Posterior vena cava (tissue), 2 donors: ENCODE measurements at regions not wholly inside any gene's neighbourhood (a gene's known extent, or its start where the extent isn't known, plus 50 kb on each side); places are given as distances from the start of the nearest gene placed in this dataset.
"Not testable (repeated sequence)": the region's sequence is repeated elsewhere in the genome, so short reads cannot be mapped to it uniquely, and the experiment has no call there.

Experiments used
- DNase-seq: peaks from one replicate; pipeline ENCODE4 v3.0.0-alpha.2; 2020; ENCODE audit warnings: low spot score
- intact Hi-C, 2 donors: fragments of 100-400 bp; cut with DNase I; formaldehyde crosslinking; loops; one replicate each; pipeline versions ENCODE4 v1.14.1 to v1.14.2; 2022 to 2023
- donor health status: DM: yes; HTN: yes; CAD: no.
- donor health status: DM: yes; HTN: yes; CAD: no.

- no peak for DNase-seq
- intact Hi-C loops, result no loop called here
Observed at GRCh38 chr10:3955955-3956617, 171.1 kb upstream of the KLF6 start.

- no peak for DNase-seq
Observed at GRCh38 chr10:3955493-3955892, 170.5 kb upstream of the KLF6 start.

GRCh38 chr10:3954615-3955014 is 169.6 kb upstream of the KLF6 start:
- no peak for DNase-seq
- intact Hi-C loops, result no loop called here

More at GRCh38 chr10:3955493-3955892, 170.5 kb upstream of the KLF6 start:
- intact Hi-C loops, result no loop called here

GRCh38 chr10:3954007-3954406 is 169.0 kb upstream of the KLF6 start:
- intact Hi-C loops, DNase-seq: not testable (repeated sequence)

- intact Hi-C loops, result no loop called here
- no peak for DNase-seq
Observed at GRCh38 chr10:3951993-3952392, 167.0 kb upstream of the KLF6 start.

DNA sequence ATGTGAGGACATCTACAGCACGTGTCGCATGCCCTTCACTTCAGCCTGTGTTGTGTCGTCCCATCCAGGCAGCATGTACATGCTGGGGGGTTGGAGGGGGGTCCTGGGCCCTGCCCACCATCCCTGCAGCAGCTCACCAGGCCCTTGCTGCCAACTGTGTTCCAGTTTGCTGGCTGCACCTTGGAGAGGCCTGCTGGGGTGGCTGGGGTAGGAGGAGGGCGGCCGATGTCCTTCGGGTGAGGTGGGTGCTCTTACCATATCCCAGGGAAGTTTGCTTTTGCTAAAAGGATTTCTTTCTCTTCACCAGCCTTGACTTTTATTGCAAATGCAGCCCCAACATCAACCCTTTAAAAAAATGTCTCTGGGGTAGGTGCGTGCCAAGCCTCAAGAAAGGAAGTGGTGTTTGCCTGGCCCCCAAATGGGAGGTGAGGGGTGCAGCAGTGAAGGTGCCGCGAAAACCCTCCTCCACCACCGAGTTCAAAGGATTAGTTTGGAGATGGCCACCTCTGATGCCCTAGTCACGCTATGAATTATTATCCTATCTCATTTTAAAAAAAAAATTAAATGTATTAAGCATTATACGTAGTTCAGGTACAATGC is 165.8 kb upstream of the KLF6 start:
- DNase-seq, result no peak

DNA sequence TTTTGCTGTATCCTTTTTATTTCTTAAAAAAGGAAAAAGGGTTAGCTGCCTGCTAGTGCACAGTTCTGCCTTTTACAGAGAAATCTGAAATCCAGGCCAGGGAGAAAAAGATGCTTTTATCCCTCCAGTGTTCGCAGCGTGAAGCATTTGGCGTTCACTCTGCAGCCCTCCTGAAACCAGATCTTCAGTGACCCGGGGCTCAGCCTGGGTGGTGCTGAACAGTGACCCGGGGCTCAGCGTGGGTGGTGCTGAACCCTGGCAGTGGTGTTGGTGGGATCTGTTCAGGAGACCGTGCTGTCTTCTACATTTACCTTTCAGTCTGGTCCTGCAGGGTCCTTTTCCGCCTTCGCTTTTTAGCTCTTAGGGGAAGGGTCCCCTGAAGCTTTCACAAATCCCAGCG is 164.7 kb upstream of the KLF6 start:
- intact Hi-C loops, result no loop called here
- no peak for DNase-seq

More for the DNA sequence above, 165.8 kb upstream of the KLF6 start:
- intact Hi-C loops, result no loop called here

- DNase-seq, result no peak
- intact Hi-C loops, result no loop called here
Observed at GRCh38 chr10:3948843-3949242, 163.8 kb upstream of the KLF6 start.

DNA sequence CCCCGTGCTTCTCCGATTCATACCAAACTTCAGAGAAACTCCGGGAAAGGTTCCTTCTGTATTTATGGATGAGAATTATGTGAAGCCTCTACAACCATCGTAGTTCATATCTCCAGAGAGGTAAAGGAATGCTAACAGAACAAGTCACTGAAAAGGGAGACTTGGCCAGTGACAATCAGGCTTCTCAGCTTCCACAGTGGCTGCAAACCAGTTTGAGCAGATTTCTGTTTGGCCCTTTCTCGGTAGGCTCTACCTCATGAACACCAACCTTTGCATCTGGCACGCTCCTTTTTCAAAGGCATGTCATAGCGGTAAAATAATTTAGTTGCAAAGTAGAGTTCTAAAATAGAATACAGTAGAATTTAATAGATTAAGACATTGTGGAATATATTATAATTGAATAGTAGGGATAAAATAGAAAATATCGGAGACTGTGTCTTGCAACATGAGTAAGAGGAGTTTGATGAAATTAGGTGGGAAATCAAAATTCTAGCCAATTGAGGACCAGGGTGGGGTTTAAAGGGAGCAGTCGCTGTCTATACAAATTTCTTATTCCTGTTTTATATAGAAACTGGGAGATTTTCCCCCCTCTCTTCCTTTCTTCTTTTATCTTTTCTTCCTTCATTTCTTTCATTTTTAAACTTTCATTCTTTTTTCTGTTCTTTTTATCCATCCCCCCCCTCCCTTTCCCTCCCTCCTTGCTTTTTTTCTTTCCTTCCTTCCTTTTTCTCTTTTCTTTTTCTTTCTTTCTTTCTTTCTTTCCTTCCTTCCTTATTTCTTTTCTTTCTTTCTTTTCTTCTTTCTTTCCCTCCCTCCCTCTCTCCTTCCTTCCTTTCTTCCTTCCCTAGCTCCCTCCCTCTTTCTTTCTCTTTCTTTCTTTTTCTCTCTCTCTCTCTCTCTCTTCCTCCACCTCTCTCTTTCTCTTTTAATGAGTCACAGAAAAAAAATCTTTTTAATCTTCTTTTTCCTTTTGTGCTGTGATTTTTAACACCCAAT is 161.5 kb upstream of the KLF6 start:
- no peak for DNase-seq
- intact Hi-C loops, result no loop called here

DNA sequence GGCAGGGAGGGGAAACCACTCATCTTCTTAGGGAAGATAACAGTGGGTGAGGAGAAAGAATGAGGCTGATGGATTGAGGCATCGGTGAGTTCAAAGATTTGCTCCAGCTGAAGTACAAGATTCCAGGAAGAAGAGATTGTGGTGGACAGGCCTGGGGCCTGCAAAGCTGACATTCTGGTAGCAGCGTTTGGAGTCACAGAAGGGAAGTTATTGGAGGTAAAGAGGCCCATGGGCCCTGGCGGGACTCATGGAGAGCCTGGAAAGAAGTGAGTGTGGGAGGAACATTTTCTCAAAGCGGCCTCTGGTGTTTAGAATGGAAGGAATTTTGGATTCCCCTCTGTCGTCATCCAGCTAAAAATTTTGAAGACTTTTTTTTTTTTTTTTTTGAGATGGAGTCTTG is 160.0 kb upstream of the KLF6 start:
- intact Hi-C loops, result no loop called here
- no peak for DNase-seq

DNA sequence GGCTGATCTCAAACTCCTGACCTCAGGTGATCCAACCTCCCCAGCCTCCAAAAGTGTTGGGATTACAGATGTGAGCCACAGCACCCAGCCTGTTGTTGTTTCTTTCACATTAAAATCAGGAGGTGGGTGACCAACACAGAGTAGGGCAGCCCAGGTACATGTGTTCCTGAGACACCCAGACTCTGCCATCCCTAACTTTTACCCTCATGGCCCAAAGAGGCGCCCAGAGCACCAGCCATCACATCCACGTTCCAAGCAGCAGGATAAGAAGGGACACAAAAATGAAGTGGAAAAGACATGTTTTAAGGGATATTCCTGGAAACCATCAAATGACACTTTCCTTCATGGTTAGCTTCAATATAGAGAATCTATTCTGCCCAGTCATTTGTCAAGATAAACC is 159.6 kb upstream of the KLF6 start:
- no peak for DNase-seq
- intact Hi-C loops, result no loop called here

DNA sequence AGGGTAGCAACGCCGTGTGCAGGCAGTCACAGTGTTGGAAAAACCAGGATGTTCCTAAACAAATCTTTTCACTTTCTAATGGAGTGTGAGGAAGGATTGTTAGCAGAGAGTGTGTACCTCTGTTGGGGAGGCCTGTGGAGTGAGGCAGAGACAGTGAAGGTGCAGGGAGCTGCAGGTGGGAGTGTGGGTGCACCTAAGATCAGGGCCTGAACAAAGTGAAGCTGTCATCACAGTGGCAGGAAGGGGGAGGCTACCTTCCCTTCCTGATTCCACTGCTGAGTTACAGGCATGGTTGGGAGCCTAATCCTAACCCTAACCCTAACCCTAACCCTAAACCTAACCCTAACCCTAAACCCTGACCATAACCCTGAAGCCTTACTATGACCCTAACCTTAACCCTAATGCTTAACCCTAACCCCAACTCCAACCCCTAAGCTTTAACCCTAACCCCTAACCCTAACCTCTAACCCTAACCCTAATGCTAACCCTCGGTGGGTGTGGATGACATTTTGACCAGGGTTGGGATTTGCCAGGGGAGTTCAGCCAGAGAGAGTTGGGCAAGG is 158.8 kb upstream of the KLF6 start:
- intact Hi-C loops, result no loop called here
- no peak for DNase-seq

- intact Hi-C loops, result no loop called here
- no peak for DNase-seq
Observed at GRCh38 chr10:3942937-3943489, 158.0 kb upstream of the KLF6 start.

DNA sequence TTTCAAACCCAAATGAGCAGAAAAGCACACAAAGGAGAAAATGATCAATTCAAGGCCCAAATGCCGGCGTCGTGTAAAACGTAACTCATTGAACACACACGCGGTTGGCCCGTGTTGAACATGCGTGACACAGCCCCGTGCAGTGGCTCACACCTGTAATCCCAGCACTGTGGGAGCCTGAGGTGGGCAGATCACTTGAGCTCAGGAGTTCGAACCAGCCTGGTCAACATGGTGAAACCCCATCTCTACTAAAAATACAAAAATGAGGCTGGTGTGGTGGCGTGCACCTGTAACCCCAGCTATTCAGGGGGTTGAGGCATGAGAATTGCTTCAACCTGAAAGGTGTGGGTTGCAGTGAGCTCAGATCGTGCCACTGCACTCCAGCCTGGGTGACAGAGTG is 156.7 kb upstream of the KLF6 start:
- intact Hi-C loops, result no loop called here
- DNase-seq, result no peak

DNA sequence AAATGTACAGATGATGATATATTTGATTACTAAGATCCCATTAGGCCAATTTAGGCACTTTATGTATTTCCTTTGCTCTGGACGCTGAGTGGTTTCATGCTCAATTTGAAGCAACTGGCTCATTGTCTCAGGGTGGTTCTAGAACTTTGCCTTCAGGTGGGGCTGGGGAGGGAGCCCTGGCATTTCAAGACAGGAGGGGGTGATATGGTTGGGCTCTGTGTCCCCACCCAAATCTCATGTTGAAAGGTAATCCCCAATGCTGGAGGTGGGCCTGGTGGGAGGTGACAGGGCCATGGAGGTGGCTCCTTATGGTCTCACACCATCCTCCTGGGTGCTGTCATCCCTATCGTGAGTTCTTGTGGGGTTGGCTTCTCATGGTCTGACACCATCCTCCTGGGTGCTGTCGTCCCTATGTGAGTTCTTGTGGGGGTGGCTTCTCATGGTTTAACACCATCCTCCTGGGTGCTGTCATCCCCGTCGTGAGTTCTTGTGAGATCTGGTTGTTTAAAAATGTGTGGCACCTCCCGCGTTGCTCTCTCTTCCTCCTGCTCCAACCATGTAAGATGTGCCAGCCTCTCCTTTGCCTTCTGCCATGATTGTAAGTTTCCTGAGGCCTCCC is 151.5 kb upstream of the KLF6 start:
- DNase-seq, result no peak
- intact Hi-C loops, result no loop called here

- DNase-seq, result no peak
- intact Hi-C loops, result no loop called here
Observed at GRCh38 chr10:3935933-3936359, 150.9 kb upstream of the KLF6 start.

GRCh38 chr10:3935141-3935540 is 150.1 kb upstream of the KLF6 start:
- intact Hi-C loops, result no loop called here
- DNase-seq, result no peak

DNA sequence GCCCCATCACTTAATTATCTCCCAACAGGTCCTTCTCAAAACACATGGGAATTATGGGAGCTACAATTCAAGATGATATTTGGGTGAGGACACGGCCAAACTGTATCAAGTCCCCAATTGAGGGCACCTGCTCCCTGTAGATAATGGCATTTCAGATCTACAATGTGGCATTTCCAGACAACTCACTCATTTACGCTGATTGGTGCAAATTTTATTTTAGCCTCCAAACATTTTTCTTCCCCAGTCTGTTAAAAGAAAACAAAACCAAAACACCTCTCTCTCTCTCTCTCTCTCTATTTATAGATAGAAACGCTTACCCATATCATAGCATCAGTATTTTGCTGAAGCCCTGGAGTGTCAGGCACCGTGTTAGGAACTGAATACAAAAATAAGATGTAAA is 148.7 kb upstream of the KLF6 start:
- intact Hi-C loops, result no loop called here
- no peak for DNase-seq
